Body of pancreas (tissue), 4 donors: ENCODE measurements at regions not wholly inside any gene's neighbourhood (a gene's known extent, or its start where the extent isn't known, plus 50 kb on each side); places are given as distances from the start of the nearest gene placed in this dataset.

Source experiments
- ATAC-seq: fragments of 150-250 bp; one replicate; pipeline ENCODE4 v1.9.1; 2016
- DNase-seq, 4 donors: peaks; one replicate each; pipeline ENCODE4 v3.0.0-alpha.2; 2019
- H3K27ac ChIP-seq, 4 donors: fragments of 200-600 bp; sonication (generic); 1 replicate in 3 of 4; 2 replicates in 1 of 4; pipeline versions ENCODE4 v1.5.1 to v1.6.1; 2016 to 2019; ENCODE audit warnings: mild to moderate bottlenecking in 1 of 4, mixed read lengths in 1 of 4, moderate library complexity in 1 of 4
- H3K27me3 ChIP-seq, 2 donors: fragments of 200-600 bp; sonication (generic); one replicate each; pipeline ENCODE4 v1.6.0; 2016; ENCODE audit warnings: mild to moderate bottlenecking in 1 of 2
- H3K36me3 ChIP-seq, 2 donors: fragments of 200-600 bp; sonication (generic); replicated peaks in 1 of 2; 2 replicates each; pipeline ENCODE4 v1.5.1; 2016; ENCODE audit warnings: low read depth in 2 of 2; ENCODE audit not compliant: insufficient read depth in 1 of 2
- H3K4me1 ChIP-seq: fragments of 200-600 bp; sonication (generic); one replicate; pipeline ENCODE4 v1.6.0; 2016
- H3K4me3 ChIP-seq, 2 donors: fragments of 200-600 bp; sonication (generic); 1 replicate in 1 of 2; 2 replicates in 1 of 2; pipeline ENCODE4 v1.5.1; 2016 to 2019
- H3K9me3 ChIP-seq, 3 donors: fragments of 200-600 bp; sonication (generic); 1 replicate in 2 of 3; 2 replicates in 1 of 3; pipeline ENCODE4 v1.5.1; 2016
- CTCF ChIP-seq, 7 experiments: fragments of 450-650 bp in 4 of 7; fragments of 200-600 bp in 3 of 7; sonication (generic) in 3 of 7; IDR thresholded peaks; one replicate each; pipeline ENCODE4 v1.5.1; 2016 to 2019; ENCODE audit warnings: antibody characterized with exemption in 7 of 7
- POLR2A ChIP-seq, 3 donors: fragments of 450-650 bp; IDR thresholded peaks; one replicate each; pipeline ENCODE4 v1.6.1; 2016; ENCODE audit warnings: antibody characterized with exemption in 3 of 3, mild to moderate bottlenecking in 2 of 3
- WGBS, 2 donors: methylation state at CpG; one replicate each; pipeline ENCODE4 v1.1.5; 2017; 5-methylcytosine and 5-hydroxymethylcytosine counted together
- intact Hi-C: fragments of 100-400 bp; cut with DNase I; formaldehyde crosslinking; loops from one replicate; pipeline ENCODE4 v1.15.1; 2023

GRCh38 chr18:45554389-45554737 is 60.9 kb upstream of the SLC14A2 start:
- DNase-seq, result no peak
- Histone ChIP-seq H3K27ac (no peak overlapping the region), H3K4me3 (no peak overlapping the region), H3K36me3 (no peaks in the 10 kb centered on the region), H3K9me3 (no peaks in the 10 kb centered on the region), H3K4me1 (no peaks in the 10 kb centered on the region), H3K27me3 (no peaks in the 10 kb centered on the region)
- intact Hi-C loops, result no loop called here
- no peak for TF ChIP-seq CTCF (IDR thresholded peaks at IDR 0.05)
- no peak for TF ChIP-seq POLR2A (IDR thresholded peaks at IDR 0.05)
- WGBS, 2 donors, result 59 to 64% methylated on average over 6 of the region's 6 CpGs
- ATAC-seq, result no peak

- ATAC-seq (no peak), DNase-seq (no peak)
- no peak overlapping the region for H3K4me3 ChIP-seq
- no peaks in the 10 kb centered on the region for H3K36me3 ChIP-seq
- WGBS, 2 donors, result 93 to 96% methylated on average over 2 of the region's 2 CpGs
- H3K27ac ChIP-seq, result no peak overlapping the region
- TF ChIP-seq POLR2A (IDR thresholded peaks at IDR 0.05) (no peak), CTCF (IDR thresholded peaks at IDR 0.05) (no peak)
- no peaks in the 10 kb centered on the region for H3K27me3 ChIP-seq
- intact Hi-C loops, result no loop called here
- H3K4me1 ChIP-seq, result no peaks in the 10 kb centered on the region
- no peaks in the 10 kb centered on the region for H3K9me3 ChIP-seq
These were observed 59.1 kb upstream of the SLC14A2 start for GRCh38 chr18:45556222-45556621.

GRCh38 chr18:45557287-45557686 is 58.0 kb upstream of the SLC14A2 start:
- Histone ChIP-seq H3K9me3 (no peaks in the 10 kb centered on the region), H3K27me3 (no peaks in the 10 kb centered on the region), H3K36me3 (no peaks in the 10 kb centered on the region), H3K4me3 (no peak overlapping the region), H3K4me1 (no peaks in the 10 kb centered on the region), H3K27ac (no peak overlapping the region)
- ATAC-seq (no peak), DNase-seq (no peak)
- intact Hi-C loops, result no loop called here
- no peak for TF ChIP-seq POLR2A (IDR thresholded peaks at IDR 0.05)
- TF ChIP-seq CTCF (IDR thresholded peaks at IDR 0.05), result no peak
- 66 to 72% methylated on average over 4 of the region's 4 CpGs for WGBS, 2 donors

GRCh38 chr18:45557779-45558178 is 57.5 kb upstream of the SLC14A2 start:
- no peak overlapping the region for H3K27ac ChIP-seq
- ATAC-seq (no peak), DNase-seq (no peak)
- no peaks in the 10 kb centered on the region for H3K4me1 ChIP-seq
- H3K27me3 ChIP-seq, result no peaks in the 10 kb centered on the region
- no peaks in the 10 kb centered on the region for H3K9me3 ChIP-seq
- no peak overlapping the region for H3K4me3 ChIP-seq
- intact Hi-C loops, result no loop called here
- H3K36me3 ChIP-seq, result no peaks in the 10 kb centered on the region
- no peak for TF ChIP-seq POLR2A (IDR thresholded peaks at IDR 0.05)

GRCh38 chr18:45559258-45559657 is 56.0 kb upstream of the SLC14A2 start:
- no peak for ATAC-seq
- no peaks in the 10 kb centered on the region for H3K9me3 ChIP-seq
- no peak for TF ChIP-seq CTCF (IDR thresholded peaks at IDR 0.05)
- TF ChIP-seq POLR2A (IDR thresholded peaks at IDR 0.05), result no peak
- no peaks in the 10 kb centered on the region for H3K36me3 ChIP-seq
- no peaks in the 10 kb centered on the region for H3K4me1 ChIP-seq
- no peak overlapping the region for H3K27ac ChIP-seq
- intact Hi-C loops, result no loop called here
- H3K4me3 ChIP-seq, result no peak overlapping the region
- whole genome bisulfite sequencing, 2 donors, result 88 to 94% methylated on average over 1 of the region's 1 CpG
- no peaks in the 10 kb centered on the region for H3K27me3 ChIP-seq
- DNase-seq, result no peak
